Peyer's patch (tissue), 4 donors: ENCODE measurements at regions not wholly inside any gene's neighbourhood (a gene's known extent, or its start where the extent isn't known, plus 50 kb on each side); places are given as distances from the start of the nearest gene placed in this dataset.
"Not testable (repeated sequence)": the region's sequence is repeated elsewhere in the genome, so short reads cannot be mapped to it uniquely, and the experiment has no call there.

Experiments used
- DNase-seq, 3 donors: peaks; one replicate each; pipeline ENCODE4 v3.0.0-alpha.2; 2017 to 2019
- H3K27ac ChIP-seq, 4 donors: fragments of 200-600 bp; sonication (generic); one replicate each; pipeline ENCODE4 v1.5.1; 2016 to 2019
- H3K27me3 ChIP-seq, 2 donors: fragments of 200-600 bp; sonication (generic); one replicate each; pipeline ENCODE4 v1.5.1; 2019
- H3K36me3 ChIP-seq, 3 donors: fragments of 200-600 bp; sonication (generic); one replicate each; pipeline ENCODE4 v1.5.1; 2016 to 2019
- H3K4me1 ChIP-seq, 4 donors: fragments of 200-600 bp; sonication (generic); one replicate each; pipeline ENCODE4 v1.5.1; 2016 to 2019
- H3K4me3 ChIP-seq, 4 donors: fragments of 200-600 bp; sonication (generic); 1 replicate in 3 of 4; 2 replicates in 1 of 4; pipeline ENCODE4 v1.5.1; 2016 to 2019; ENCODE audit warnings: mild to moderate bottlenecking in 1 of 4
- H3K9me3 ChIP-seq, 4 donors: fragments of 200-600 bp; sonication (generic); one replicate each; pipeline ENCODE4 v1.5.1; 2016 to 2019; ENCODE audit warnings: mild to moderate bottlenecking in 1 of 4
- CTCF ChIP-seq, 6 experiments: fragments of 450-650 bp in 4 of 6; fragments of 200-600 bp in 2 of 6; sonication (generic) in 1 of 6; IDR thresholded peaks; one replicate each; pipeline ENCODE4 v1.5.1; 2017 to 2019; ENCODE audit warnings: antibody characterized with exemption in 6 of 6, mild to moderate bottlenecking in 3 of 6, moderate library complexity in 1 of 6
- POLR2A ChIP-seq, 2 donors: fragments of 450-650 bp; IDR thresholded peaks; one replicate each; pipeline ENCODE4 v1.5.1; 2017; ENCODE audit warnings: antibody characterized with exemption in 2 of 2, mild to moderate bottlenecking in 2 of 2, moderate library complexity in 2 of 2

GRCh38 chr20:40896814-40897700 is 131.6 kb upstream of the TOP1 start:
- TF ChIP-seq POLR2A (IDR thresholded peaks at IDR 0.05) (no peak), CTCF (IDR thresholded peaks at IDR 0.05) (no peak)
- no peaks in the 10 kb centered on the region for H3K9me3 ChIP-seq
- no peaks in the 10 kb centered on the region for H3K27me3 ChIP-seq
- H3K27ac ChIP-seq = no peak overlapping the region
- H3K4me3 ChIP-seq = no peak overlapping the region
- no peaks in the 10 kb centered on the region for H3K36me3 ChIP-seq
- H3K4me1 ChIP-seq = no peaks in the 10 kb centered on the region
- no peak for DNase-seq

GRCh38 chr20:40899344-40899743 is 129.3 kb upstream of the TOP1 start:
- no peaks in the 10 kb centered on the region for H3K36me3 ChIP-seq
- no peak for TF ChIP-seq POLR2A (IDR thresholded peaks at IDR 0.05)
- TF ChIP-seq CTCF (IDR thresholded peaks at IDR 0.05) = no peak
- H3K27me3 ChIP-seq = no peaks in the 10 kb centered on the region
- H3K27ac ChIP-seq = no peak overlapping the region
- no peaks in the 10 kb centered on the region for H3K4me1 ChIP-seq
- no peaks in the 10 kb centered on the region for H3K9me3 ChIP-seq
- no peak for DNase-seq
- H3K4me3 ChIP-seq = no peak overlapping the region

DNA sequence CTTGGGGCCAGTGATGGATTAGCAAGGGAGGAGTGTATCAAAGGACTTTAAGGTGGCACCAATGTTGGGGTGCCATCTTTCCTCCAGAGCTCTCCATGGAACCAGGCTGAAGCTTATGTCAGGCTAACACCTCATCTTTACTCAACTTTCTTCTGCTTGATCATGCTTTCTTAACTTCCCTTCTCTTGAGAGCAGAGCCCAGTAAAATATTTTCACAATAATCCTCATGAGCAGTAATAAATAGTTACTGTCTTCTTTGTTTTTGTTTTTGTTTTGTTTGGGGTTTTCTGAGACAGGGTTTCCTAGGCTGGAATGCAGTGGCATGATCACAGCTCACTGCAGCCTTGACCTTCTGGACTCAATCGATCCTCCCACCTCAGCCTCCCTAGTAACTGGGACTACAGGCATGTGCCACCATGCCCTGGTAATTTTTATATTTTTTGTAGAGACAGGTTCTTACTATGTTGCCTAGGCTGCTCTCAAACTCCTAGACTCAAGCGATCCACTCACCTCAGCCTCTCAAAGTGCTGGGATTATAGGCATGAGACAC is 127.9 kb upstream of the TOP1 start:
- Histone ChIP-seq H3K27ac (no peak overlapping the region), H3K4me1 (no peaks in the 10 kb centered on the region), H3K27me3 (no peaks in the 10 kb centered on the region), H3K36me3 (no peaks in the 10 kb centered on the region), H3K9me3 (no peaks in the 10 kb centered on the region), H3K4me3 (no peak overlapping the region)
- TF ChIP-seq POLR2A (IDR thresholded peaks at IDR 0.05) (no peak), CTCF (IDR thresholded peaks at IDR 0.05) (no peak)
- DNase-seq = no peak

DNA sequence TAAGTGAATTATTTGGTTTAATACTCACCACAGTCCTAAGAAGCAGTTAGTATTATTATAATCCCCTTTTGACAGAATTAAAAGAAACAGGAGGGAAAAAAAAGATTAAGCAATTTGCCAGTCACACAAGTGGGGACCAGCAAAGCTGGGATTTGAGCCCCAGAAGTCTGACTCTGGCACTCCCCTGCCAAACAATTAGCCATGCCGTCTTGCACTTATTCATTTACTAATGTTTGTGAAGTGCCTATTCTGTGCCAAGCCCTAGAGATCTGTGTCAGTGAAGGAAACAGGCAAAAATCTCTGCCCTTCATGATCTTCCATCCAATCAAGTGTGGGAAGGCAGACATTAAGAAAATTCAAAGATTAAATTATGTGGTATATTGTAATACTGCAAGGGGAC is 126.0 kb upstream of the TOP1 start:
- DNase-seq = no peak
- Histone ChIP-seq H3K27ac (no peak overlapping the region), H3K9me3 (no peaks in the 10 kb centered on the region), H3K27me3 (no peaks in the 10 kb centered on the region), H3K4me1 (no peaks in the 10 kb centered on the region), H3K36me3 (no peaks in the 10 kb centered on the region), H3K4me3 (no peak overlapping the region)
- no peak for TF ChIP-seq CTCF (IDR thresholded peaks at IDR 0.05)
- no peak for TF ChIP-seq POLR2A (IDR thresholded peaks at IDR 0.05)

- H3K4me3 ChIP-seq = no peak overlapping the region
- no peaks in the 10 kb centered on the region for H3K27me3 ChIP-seq
- H3K9me3 ChIP-seq = no peaks in the 10 kb centered on the region
- TF ChIP-seq CTCF (IDR thresholded peaks at IDR 0.05) (no peak), POLR2A (IDR thresholded peaks at IDR 0.05) (no peak)
- no peak for DNase-seq
- H3K36me3 ChIP-seq = no peaks in the 10 kb centered on the region
- H3K4me1 ChIP-seq = no peaks in the 10 kb centered on the region
- no peak overlapping the region for H3K27ac ChIP-seq
Measured at GRCh38 chr20:40908309-40908708, 120.3 kb upstream of the TOP1 start.

GRCh38 chr20:40909489-40909888 is 119.1 kb upstream of the TOP1 start:
- not testable (repeated sequence) for H3K4me3 ChIP-seq

GRCh38 chr20:40910436-40910835 is 118.2 kb upstream of the TOP1 start:
- H3K9me3 ChIP-seq, H3K27me3 ChIP-seq, H3K36me3 ChIP-seq, H3K27ac ChIP-seq, H3K4me3 ChIP-seq, H3K4me1 ChIP-seq, DNase-seq: not testable (repeated sequence)

More at GRCh38 chr20:40909489-40909888, 119.1 kb upstream of the TOP1 start:
- not testable (repeated sequence) for H3K36me3 ChIP-seq, H3K9me3 ChIP-seq, H3K27me3 ChIP-seq, DNase-seq, H3K27ac ChIP-seq, H3K4me1 ChIP-seq

DNA sequence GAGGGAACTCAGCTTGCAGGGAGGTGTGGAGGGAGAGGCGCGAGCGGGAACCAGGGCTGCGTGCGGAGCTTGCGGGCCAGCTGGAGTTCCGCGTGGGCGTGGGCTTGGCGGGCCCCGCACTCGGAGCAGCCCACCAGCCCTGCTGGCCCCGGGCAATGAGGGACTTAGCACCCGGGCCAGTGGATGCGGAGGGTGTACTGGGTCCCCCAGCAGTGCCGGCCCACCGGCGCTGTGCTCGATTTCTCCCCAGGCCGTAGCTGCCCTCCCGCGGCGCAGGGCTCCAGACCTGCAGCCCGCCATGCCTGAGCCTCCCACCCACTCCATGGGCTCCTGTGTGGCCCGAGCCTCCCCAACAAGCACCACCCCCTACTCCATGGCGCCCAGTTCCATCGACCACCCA is 117.5 kb upstream of the TOP1 start:
- not testable (repeated sequence) for H3K9me3 ChIP-seq, H3K27me3 ChIP-seq, H3K4me1 ChIP-seq, H3K27ac ChIP-seq, DNase-seq, H3K36me3 ChIP-seq, H3K4me3 ChIP-seq
